Neural cell (in vitro differentiated cells): ENCODE measurements at regions not wholly inside any gene's neighbourhood (a gene's known extent, or its start where the extent isn't known, plus 50 kb on each side); places are given as distances from the start of the nearest gene placed in this dataset.

Experiments used
- H2AFZ ChIP-seq: fragments of 200-600, 300-800 bp; sonication (generic), shearing (Covaris generic); 2 replicates; pipeline ENCODE4 v1.6.0; 2014; ENCODE audit warnings: low read depth, mild to moderate bottlenecking, antibody characterized with exemption, low read length, moderate library complexity
- H3F3A ChIP-seq: fragments of 200-600 bp; shearing (Covaris generic); 2 replicates; pipeline ENCODE4 v1.6.1; 2016; ENCODE audit warnings: mild to moderate bottlenecking, moderate library complexity, mixed read lengths, antibody characterized with exemption, low read length; ENCODE audit not compliant: insufficient read depth, poor library complexity, severe bottlenecking
- H3K27ac ChIP-seq: fragments of 200-600, 300-800 bp; sonication (generic), shearing (Covaris generic); 2 replicates; pipeline ENCODE4 v1.5.1; 2014; ENCODE audit warnings: mild to moderate bottlenecking, low read length, moderate library complexity
- H3K27me3 ChIP-seq: fragments of 300-800, 200-600 bp; sonication (generic), shearing (Covaris generic); 2 replicates; pipeline ENCODE4 v1.6.0; 2014; ENCODE audit warnings: mild to moderate bottlenecking, low read depth, low read length, moderate library complexity; ENCODE audit not compliant: insufficient read depth
- H3K36me3 ChIP-seq: fragments of 300-800, 200-600 bp; sonication (generic), shearing (Covaris generic); 2 replicates; pipeline ENCODE4 v1.5.1; 2014; ENCODE audit warnings: mild to moderate bottlenecking, antibody characterized with exemption, low read length, moderate library complexity; ENCODE audit not compliant: insufficient read depth
- H3K4me2 ChIP-seq: fragments of 300-800, 200-600 bp; sonication (generic), shearing (Covaris generic); 2 replicates; pipeline ENCODE4 v1.6.0; 2014; ENCODE audit warnings: mild to moderate bottlenecking, low read length
- H3K4me3 ChIP-seq: fragments of 300-800, 200-600 bp; sonication (generic), shearing (Covaris generic); 2 replicates; pipeline ENCODE4 v1.5.1; 2014; ENCODE audit warnings: mild to moderate bottlenecking, low read length, moderate library complexity
- H3K79me2 ChIP-seq: fragments of 200-600 bp; shearing (Covaris generic); replicated peaks from 2 replicates; pipeline ENCODE4 v1.6.0; 2014; ENCODE audit warnings: mild to moderate bottlenecking, low read length, moderate library complexity; ENCODE audit not compliant: insufficient read depth
- H3K9ac ChIP-seq: fragments of 300-800, 200-600 bp; sonication (generic), shearing (Covaris generic); 2 replicates; pipeline ENCODE4 v1.6.1; 2016; ENCODE audit warnings: mild to moderate bottlenecking, low read length, mixed read lengths
- H3K9me2 ChIP-seq: fragments of 200-600 bp; shearing (Covaris generic); 2 replicates; pipeline ENCODE4 v1.6.1; 2016; ENCODE audit warnings: mild to moderate bottlenecking, low read length, mixed read lengths; ENCODE audit not compliant: insufficient read depth
- H3K9me3 ChIP-seq: fragments of 200-600, 300-800 bp; sonication (generic), shearing (Covaris generic); 2 replicates; pipeline ENCODE4 v1.6.1; 2016; ENCODE audit warnings: mild to moderate bottlenecking, mixed run types, low read length, moderate library complexity, mixed read lengths
- H4K20me1 ChIP-seq: fragments of 200-600 bp; shearing (Covaris generic); 2 replicates; pipeline ENCODE4 v1.6.1; 2016; ENCODE audit warnings: mild to moderate bottlenecking, mixed run types; ENCODE audit not compliant: insufficient read depth
- CTCF ChIP-seq: fragments of 450-650 bp; IDR thresholded peaks from 2 replicates; pipeline ENCODE4 v1.5.1; 2014; ENCODE audit warnings: antibody characterized with exemption, mild to moderate bottlenecking, moderate library complexity; ENCODE audit not compliant: poor library complexity, severe bottlenecking
- EP300 ChIP-seq: fragments of 450-650 bp; conservative IDR thresholded peaks from 2 replicates; pipeline ENCODE4 v1.6.1; 2014; ENCODE audit warnings: antibody characterized with exemption, mild to moderate bottlenecking, moderate library complexity; ENCODE audit not compliant: poor library complexity, severe bottlenecking
- EZH2 ChIP-seq: fragments of 200-600, 300-800 bp; shearing (Covaris generic), sonication (generic); IDR thresholded peaks from 2 replicates; pipeline ENCODE4 v1.6.1; 2014; ENCODE audit warnings: antibody characterized with exemption, low read length, borderline replicate concordance, mild to moderate bottlenecking; ENCODE audit not compliant: insufficient read depth, poor library complexity, severe bottlenecking
- MXI1 ChIP-seq: fragments of 450-650 bp; conservative IDR thresholded peaks from 2 replicates; pipeline ENCODE4 v1.6.1; 2014; ENCODE audit warnings: antibody characterized with exemption, mild to moderate bottlenecking; ENCODE audit not compliant: poor library complexity, severe bottlenecking
- POLR2AphosphoS5 ChIP-seq: IDR thresholded peaks from 2 replicates; pipeline ENCODE4 v1.6.1; 2012
- REST ChIP-seq: IDR thresholded peaks from 2 replicates; pipeline ENCODE4 v1.6.1; 2012; ENCODE audit warnings: borderline replicate concordance
- SMC3 ChIP-seq: fragments of 450-650 bp; conservative IDR thresholded peaks from 2 replicates; pipeline ENCODE4 v1.6.1; 2014; ENCODE audit warnings: antibody characterized with exemption, mild to moderate bottlenecking, moderate library complexity; ENCODE audit not compliant: poor library complexity

- Histone ChIP-seq H3K9ac (no peak overlapping the region), H3K9me3 (no peaks in the 10 kb centered on the region), H4K20me1 (no peaks in the 10 kb centered on the region), H3K4me3 (no peak overlapping the region), H3K27me3 (no peaks in the 10 kb centered on the region), H3K36me3 (no peaks in the 10 kb centered on the region), H3K9me2 (no peaks in the 10 kb centered on the region), H3K27ac (no peak overlapping the region), H3K79me2 (no peaks in the 10 kb centered on the region), H2AFZ (no peak overlapping the region), H3K4me2 (no peak overlapping the region), H3F3A (no peaks in the 10 kb centered on the region)
- TF ChIP-seq SMC3 (no peak), MXI1 (no peak), REST (no peak)
Measured at GRCh38 chr2:125643128-125643527, 1012.8 kb upstream of the GYPC start.

GRCh38 chr2:125643585-125643984 lies 1012.4 kb upstream of the GYPC start:
- no peaks in the 10 kb centered on the region for H3K36me3 ChIP-seq
- no peak overlapping the region for H3K4me3 ChIP-seq
- H3K27ac ChIP-seq: no peak overlapping the region
- no peaks in the 10 kb centered on the region for H3K27me3 ChIP-seq
- H4K20me1 ChIP-seq: no peaks in the 10 kb centered on the region
- no peak overlapping the region for H3K4me2 ChIP-seq
- no peaks in the 10 kb centered on the region for H3K79me2 ChIP-seq
- H3F3A ChIP-seq: no peaks in the 10 kb centered on the region
- no peaks in the 10 kb centered on the region for H3K9me2 ChIP-seq
- H3K9ac ChIP-seq: no peak overlapping the region
- no peaks in the 10 kb centered on the region for H3K9me3 ChIP-seq
- no peak for TF ChIP-seq EZH2
- TF ChIP-seq MXI1: no peak
- no peak for TF ChIP-seq SMC3
- no peak for TF ChIP-seq EP300
- no peak for TF ChIP-seq CTCF
- no peak overlapping the region for H2AFZ ChIP-seq

- H3K9me3 ChIP-seq: no peaks in the 10 kb centered on the region
- TF ChIP-seq REST: no peak
- peak; percentile 72 for TF ChIP-seq EP300
- TF ChIP-seq SMC3: no peak
- TF ChIP-seq CTCF: no peak
- no peak for TF ChIP-seq MXI1
- TF ChIP-seq POLR2AphosphoS5: peak; percentile 26
- TF ChIP-seq EZH2: no peak
Measured at GRCh38 chr2:125644257-125644656, 1011.7 kb upstream of the GYPC start.

More at GRCh38 chr2:125644257-125644656, 1011.7 kb upstream of the GYPC start:
- no peaks in the 10 kb centered on the region for H3K9me2 ChIP-seq
- H4K20me1 ChIP-seq: no peaks in the 10 kb centered on the region
- H3K79me2 ChIP-seq: no peaks in the 10 kb centered on the region
- H3K4me3 ChIP-seq: no peak overlapping the region
- H3K27ac ChIP-seq: no peak overlapping the region
- H2AFZ ChIP-seq: no peak overlapping the region
- H3K4me2 ChIP-seq: no peak overlapping the region
- no peak overlapping the region for H3K9ac ChIP-seq
- H3K36me3 ChIP-seq: no peaks in the 10 kb centered on the region
- no peaks in the 10 kb centered on the region for H3K27me3 ChIP-seq
- H3F3A ChIP-seq: no peaks in the 10 kb centered on the region
